CD4-positive, alpha-beta T cell (primary cell): ENCODE measurements at regions not wholly inside any gene's neighbourhood (a gene's known extent, or its start where the extent isn't known, plus 50 kb on each side); places are given as distances from the start of the nearest gene placed in this dataset.

ENCODE experiments used
- ATAC-seq: fragments of 200-7000 bp; cut with Tn5 transposase; one replicate; pipeline ENCODE4 v1.10.0; 2022; ENCODE audit warnings: mild to moderate bottlenecking; ENCODE audit not compliant: poor library complexity
- CTCF ChIA-PET: fragments of 350-600 bp; sonication (Branson Sonifier 250); formaldehyde crosslinking; loops from one replicate; lab custom pipeline; 2021; ENCODE audit warnings: antibody characterized with exemption, inconsistent platforms; lab: Charles Lee
- POLR2A ChIA-PET: fragments of 350-600 bp; sonication (Branson Sonifier 250); formaldehyde crosslinking; loops from one replicate; lab custom pipeline; 2021; ENCODE audit warnings: antibody characterized with exemption, inconsistent platforms; lab: Charles Lee
- DNase-seq, 14 experiments: peaks; one replicate each; pipeline ENCODE4 v3.0.0-alpha.2; 2013 to 2020; ENCODE audit warnings: mixed read lengths in 2 of 14
- H3K27ac ChIP-seq, 2 donors: one replicate each; pipeline versions ENCODE4 v1.5.1 to v1.7.0; 2013; ENCODE audit warnings: low read length in 2 of 2, low read depth in 1 of 2, mild to moderate bottlenecking in 1 of 2
- H3K27me3 ChIP-seq, 2 experiments: 1 replicate in 1 of 2; 2 replicates in 1 of 2; pipeline versions ENCODE4 v1.6.1 to v1.7.0; 2013; ENCODE audit warnings: low read length in 2 of 2, control low read depth in 1 of 2, mild to moderate bottlenecking in 1 of 2, moderate library complexity in 1 of 2; ENCODE audit not compliant: insufficient read depth in 2 of 2, control insufficient read depth in 1 of 2
- H3K36me3 ChIP-seq: one replicate; pipeline ENCODE4 v1.6.1; 2013; ENCODE audit warnings: low read length, control low read depth; ENCODE audit not compliant: insufficient read depth
- H3K4me1 ChIP-seq: one replicate; pipeline ENCODE4 v1.6.1; 2013; ENCODE audit warnings: low read length, control low read depth; ENCODE audit not compliant: insufficient read depth
- H3K4me3 ChIP-seq: one replicate; pipeline ENCODE4 v1.5.1; 2013; ENCODE audit warnings: mild to moderate bottlenecking, low read length, moderate library complexity
- H3K9me3 ChIP-seq, 2 experiments: 1 replicate in 1 of 2; 2 replicates in 1 of 2; pipeline versions ENCODE4 v1.6.1 to v1.7.0; 2013; ENCODE audit warnings: low read length in 2 of 2, mild to moderate bottlenecking in 2 of 2, control low read depth in 1 of 2, moderate library complexity in 1 of 2; ENCODE audit not compliant: control insufficient read depth in 1 of 2, insufficient read depth in 1 of 2
- H3K27ac Mint-ChIP-seq: one replicate; pipeline ENCODE4 v1.8.0; 2020; ENCODE audit warnings: mixed read lengths
- H3K27me3 Mint-ChIP-seq: one replicate; pipeline ENCODE4 v1.8.0; 2021; ENCODE audit warnings: mixed read lengths
- H3K36me3 Mint-ChIP-seq: one replicate; pipeline ENCODE4 v1.8.0; 2021; ENCODE audit warnings: low read depth, mixed read lengths
- H3K4me1 Mint-ChIP-seq: one replicate; pipeline ENCODE4 v1.8.0; 2021; ENCODE audit warnings: low read depth, mixed read lengths
- H3K4me3 Mint-ChIP-seq: one replicate; pipeline ENCODE4 v1.8.0; 2020; ENCODE audit warnings: mild to moderate bottlenecking, mixed read lengths
- H3K9me3 Mint-ChIP-seq: one replicate; pipeline ENCODE4 v1.8.0; 2020; ENCODE audit warnings: mixed read lengths
- CTCF ChIP-seq: fragments of 200-600 bp; IDR thresholded peaks from one replicate; pipeline ENCODE4 v1.8.0; 2022; ENCODE audit warnings: antibody characterized with exemption, mild to moderate bottlenecking
- intact Hi-C, 2 experiments: fragments of 100-400 bp; cut with DNase I in 1 of 2; cut with micrococcal nuclease in 1 of 2; formaldehyde crosslinking; loops; one replicate each; pipeline versions ENCODE4 v1.15.1 to v1.9.0; 2023 to 2025; cut with DNase I, micrococcal nuclease

- no peak for TF ChIP-seq CTCF
- Histone ChIP-seq H3K4me3 (no peak overlapping the region), H3K36me3 (no peaks in the 10 kb centered on the region), H3K4me1 (no peaks in the 10 kb centered on the region), H3K9me3 (peaks cover 0 to 3% of the 10 kb centered on the region in 2 experiments), H3K27ac (no peak overlapping the region), H3K27me3 (no peaks in the 10 kb centered on the region)
- Mint-ChIP-seq H3K4me1 (no peaks in the 10 kb centered on the region), H3K4me3 (no peak overlapping the region), H3K27me3 (no peaks in the 10 kb centered on the region), H3K27ac (no peak overlapping the region), H3K9me3 (no peaks in the 10 kb centered on the region), H3K36me3 (no peaks in the 10 kb centered on the region)
- ChIA-PET POLR2A (no interaction called here), CTCF (no interaction called here)
- intact Hi-C loops: no loop called here
- no peak for DNase-seq
- ATAC-seq: no peak
Observed at GRCh38 chr17:54180950-54181349, 358.2 kb downstream of the KIF2B start.

GRCh38 chr17:54191261-54191660, 368.5 kb downstream of the KIF2B start:
- CTCF ChIA-PET: no interaction called here
- H3K36me3 Mint-ChIP-seq: no peaks in the 10 kb centered on the region

GRCh38 chr17:54194268-54194667, 371.5 kb downstream of the KIF2B start:
- POLR2A ChIA-PET: no interaction called here
- CTCF ChIA-PET: no interaction called here
- no peak for TF ChIP-seq CTCF
- no peak overlapping the region for H3K4me3 Mint-ChIP-seq
- no peaks in the 10 kb centered on the region for H3K36me3 Mint-ChIP-seq
- no peaks in the 10 kb centered on the region for H3K9me3 ChIP-seq
- no peaks in the 10 kb centered on the region for H3K4me1 Mint-ChIP-seq
- ATAC-seq: no peak
- no peak overlapping the region for H3K4me3 ChIP-seq
- H3K9me3 Mint-ChIP-seq: peaks cover 13% of the 10 kb centered on the region
- no peak overlapping the region for H3K27ac Mint-ChIP-seq
- H3K27ac ChIP-seq: no peak overlapping the region
- intact Hi-C loops: loop anchor here in 1 of 2 experiments (10.0 kb wide), 1 partner anchor 61 kb away; no protein-coding TSS in a partner anchor
- no peak for DNase-seq
- H3K36me3 ChIP-seq: no peaks in the 10 kb centered on the region
- no peaks in the 10 kb centered on the region for H3K27me3 Mint-ChIP-seq
- no peaks in the 10 kb centered on the region for H3K27me3 ChIP-seq
- no peaks in the 10 kb centered on the region for H3K4me1 ChIP-seq

More at GRCh38 chr17:54191261-54191660, 368.5 kb downstream of the KIF2B start:
- TF ChIP-seq CTCF: no peak
- intact Hi-C loops: loop anchor here in 1 of 2 experiments (10.0 kb wide), 1 partner anchor 64 kb away; no protein-coding TSS in a partner anchor
- Mint-ChIP-seq H3K4me3 (no peak overlapping the region), H3K27ac (no peak overlapping the region), H3K9me3 (peaks cover 13% of the 10 kb centered on the region), H3K4me1 (no peaks in the 10 kb centered on the region), H3K27me3 (no peaks in the 10 kb centered on the region)
- no peaks in the 10 kb centered on the region for H3K9me3 ChIP-seq
- H3K4me3 ChIP-seq: no peak overlapping the region
- H3K27ac ChIP-seq: no peak overlapping the region
- H3K36me3 ChIP-seq: no peaks in the 10 kb centered on the region
- no peak for DNase-seq
- POLR2A ChIA-PET: no interaction called here
- H3K4me1 ChIP-seq: no peaks in the 10 kb centered on the region
- H3K27me3 ChIP-seq: no peaks in the 10 kb centered on the region
- ATAC-seq: no peak
